ENCODE measurements at regions not wholly inside any gene's neighbourhood (a gene's known extent, or its start where the extent isn't known, plus 50 kb on each side); places are given as distances from the start of the nearest gene placed in this dataset.
A peak's percentile ranks its signal among the peaks of the same experiment; 100 is the strongest.

GRCh38 chr9:7937761-7938491 lies 138.3 kb upstream of the DMAC1 start:
- no peak for DNase-seq
- no peaks in the 10 kb centered on the region for H3K27me3 ChIP-seq
- H3K9me3 ChIP-seq (replicated peaks): no peaks in the 10 kb centered on the region
- no peak overlapping the region for H3K27ac ChIP-seq
- H3K4me3 ChIP-seq: no peak overlapping the region
- H3K36me3 ChIP-seq: no peaks in the 10 kb centered on the region
- no peaks in the 10 kb centered on the region for H3K4me1 ChIP-seq

- no peaks in the 10 kb centered on the region for H3K4me1 ChIP-seq
- H3K27ac ChIP-seq: no peak overlapping the region
- DNase-seq: no peak
- H3K36me3 ChIP-seq: no peaks in the 10 kb centered on the region
- no peaks in the 10 kb centered on the region for H3K27me3 ChIP-seq
- H3K4me3 ChIP-seq: no peak overlapping the region
- no peaks in the 10 kb centered on the region for H3K9me3 ChIP-seq (replicated peaks)
These were observed 137.4 kb upstream of the DMAC1 start for GRCh38 chr9:7936996-7937395.

GRCh38 chr9:7936163-7936562 lies 136.6 kb upstream of the DMAC1 start:
- H3K27ac ChIP-seq: no peak overlapping the region
- no peaks in the 10 kb centered on the region for H3K9me3 ChIP-seq (replicated peaks)
- no peak overlapping the region for H3K4me3 ChIP-seq
- no peaks in the 10 kb centered on the region for H3K36me3 ChIP-seq
- DNase-seq: no peak
- H3K4me1 ChIP-seq: no peaks in the 10 kb centered on the region
- H3K27me3 ChIP-seq: no peaks in the 10 kb centered on the region

- H3K9me3 ChIP-seq (replicated peaks): no peaks in the 10 kb centered on the region
- no peak for DNase-seq
- no peaks in the 10 kb centered on the region for H3K4me1 ChIP-seq
- no peak overlapping the region for H3K27ac ChIP-seq
- no peaks in the 10 kb centered on the region for H3K36me3 ChIP-seq
- H3K4me3 ChIP-seq: no peak overlapping the region
- H3K27me3 ChIP-seq: no peaks in the 10 kb centered on the region
These were observed 136.1 kb upstream of the DMAC1 start for GRCh38 chr9:7935681-7936080.

GRCh38 chr9:7932767-7933166 lies 133.2 kb upstream of the DMAC1 start:
- no peaks in the 10 kb centered on the region for H3K27me3 ChIP-seq
- H3K27ac ChIP-seq: no peak overlapping the region
- H3K9me3 ChIP-seq (replicated peaks): no peaks in the 10 kb centered on the region
- no peaks in the 10 kb centered on the region for H3K4me1 ChIP-seq
- H3K36me3 ChIP-seq: no peaks in the 10 kb centered on the region
- DNase-seq: no peak
- no peak overlapping the region for H3K4me3 ChIP-seq

GRCh38 chr9:7930613-7931012 lies 131.0 kb upstream of the DMAC1 start:
- H3K36me3 ChIP-seq: no peaks in the 10 kb centered on the region
- H3K27me3 ChIP-seq: no peaks in the 10 kb centered on the region
- no peak overlapping the region for H3K27ac ChIP-seq
- H3K4me1 ChIP-seq: no peaks in the 10 kb centered on the region
- DNase-seq: no peak
- no peak overlapping the region for H3K4me3 ChIP-seq
- no peaks in the 10 kb centered on the region for H3K9me3 ChIP-seq (replicated peaks)

- peak overlapping the region; percentile 39 for H3K27ac ChIP-seq
- H3K36me3 ChIP-seq: no peaks in the 10 kb centered on the region
- no peaks in the 10 kb centered on the region for H3K9me3 ChIP-seq (replicated peaks)
- H3K27me3 ChIP-seq: no peaks in the 10 kb centered on the region
- peaks cover 15% of the 10 kb centered on the region; the same call in 1 of the 2 replicates for H3K4me1 ChIP-seq
- no peak overlapping the region for H3K4me3 ChIP-seq
- peak; percentile 39 to 57 for DNase-seq
These were observed 122.1 kb upstream of the DMAC1 start for GRCh38 chr9:7921545-7922197.

GRCh38 chr9:7912037-7912535 lies 112.5 kb upstream of the DMAC1 start:
- no peak for DNase-seq
- H3K4me1 ChIP-seq: peaks cover 19% of the 10 kb centered on the region
- H3K27me3 ChIP-seq: no peaks in the 10 kb centered on the region
- no peaks in the 10 kb centered on the region for H3K9me3 ChIP-seq (replicated peaks)
- H3K4me3 ChIP-seq: no peak overlapping the region
- no peaks in the 10 kb centered on the region for H3K36me3 ChIP-seq
- H3K27ac ChIP-seq: no peak overlapping the region

- H3K9me3 ChIP-seq (replicated peaks): no peaks in the 10 kb centered on the region
- H3K36me3 ChIP-seq: no peaks in the 10 kb centered on the region
- DNase-seq: peak; percentile 3 to 42
- peaks cover 24% of the 10 kb centered on the region for H3K4me1 ChIP-seq
- no peak overlapping the region for H3K27ac ChIP-seq
- H3K27me3 ChIP-seq: no peaks in the 10 kb centered on the region
- no peak overlapping the region for H3K4me3 ChIP-seq
These were observed 110.9 kb upstream of the DMAC1 start for GRCh38 chr9:7910426-7911020.

- no peak for DNase-seq
- Histone ChIP-seq H3K4me1 (peaks cover 24% of the 10 kb centered on the region), H3K9me3 (replicated peaks) (no peaks in the 10 kb centered on the region), H3K27ac (no peak overlapping the region), H3K27me3 (no peaks in the 10 kb centered on the region), H3K36me3 (no peaks in the 10 kb centered on the region), H3K4me3 (no peak overlapping the region)
These were observed 110.0 kb upstream of the DMAC1 start for GRCh38 chr9:7909537-7909936.

GRCh38 chr9:7907551-7908337 lies 108.2 kb upstream of the DMAC1 start:
- H3K9me3 ChIP-seq (replicated peaks): no peaks in the 10 kb centered on the region
- no peaks in the 10 kb centered on the region for H3K27me3 ChIP-seq
- H3K4me1 ChIP-seq: peaks cover 24% of the 10 kb centered on the region
- H3K36me3 ChIP-seq: no peaks in the 10 kb centered on the region
- H3K4me3 ChIP-seq: no peak overlapping the region
- peak; percentile 30 to 58 for DNase-seq
- H3K27ac ChIP-seq: peak overlapping the region; percentile 28

GRCh38 chr9:7906783-7907550 lies 107.4 kb upstream of the DMAC1 start:
- Histone ChIP-seq H3K4me1 (peaks cover 24% of the 10 kb centered on the region), H3K27ac (peak overlapping the region; percentile 28), H3K36me3 (no peaks in the 10 kb centered on the region), H3K9me3 (replicated peaks) (no peaks in the 10 kb centered on the region), H3K4me3 (no peak overlapping the region), H3K27me3 (no peaks in the 10 kb centered on the region)
- no peak for DNase-seq

- DNase-seq: no peak
- H3K4me3 ChIP-seq: no peak overlapping the region
- H3K27me3 ChIP-seq: no peaks in the 10 kb centered on the region
- peaks cover under 1% of the 10 kb centered on the region; the same call in 1 of the 2 replicates for H3K4me1 ChIP-seq
- no peaks in the 10 kb centered on the region for H3K9me3 ChIP-seq (replicated peaks)
- H3K36me3 ChIP-seq: no peaks in the 10 kb centered on the region
- H3K27ac ChIP-seq: no peak overlapping the region
These were observed 102.0 kb upstream of the DMAC1 start for GRCh38 chr9:7901621-7902020.

GRCh38 chr9:7900541-7900940 lies 101.0 kb upstream of the DMAC1 start:
- H3K36me3 ChIP-seq: no peaks in the 10 kb centered on the region
- no peaks in the 10 kb centered on the region for H3K4me1 ChIP-seq
- DNase-seq: no peak
- no peaks in the 10 kb centered on the region for H3K27me3 ChIP-seq
- H3K27ac ChIP-seq: no peak overlapping the region
- no peak overlapping the region for H3K4me3 ChIP-seq
- H3K9me3 ChIP-seq (replicated peaks): no peaks in the 10 kb centered on the region
